ENCODE measurements at regions not wholly inside any gene's neighbourhood (a gene's known extent, or its start where the extent isn't known, plus 50 kb on each side); places are given as distances from the start of the nearest gene placed in this dataset.
"Not testable (repeated sequence)": the region's sequence is repeated elsewhere in the genome, so short reads cannot be mapped to it uniquely, and the experiment has no call there.

DNA sequence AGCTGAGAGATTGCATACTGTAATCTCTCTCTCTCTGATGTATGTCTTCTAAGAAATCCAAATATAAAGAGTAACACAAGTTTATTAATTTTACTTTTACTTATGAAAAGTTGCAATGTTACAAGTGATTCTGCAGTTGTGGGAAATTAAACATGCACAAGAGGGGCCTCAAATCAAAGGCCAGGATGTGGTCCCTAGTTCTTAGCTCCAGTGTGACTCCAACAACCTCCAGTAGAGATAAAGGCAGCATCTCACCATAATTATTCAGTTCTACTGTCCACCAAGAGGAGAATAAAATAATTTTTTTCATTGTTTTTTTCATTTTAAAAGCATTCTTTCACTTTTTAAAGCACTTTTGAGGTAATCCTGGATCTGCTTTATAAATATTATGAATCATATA, 223.3 kb downstream of the RAP2B start:
- Mint-ChIP-seq H3K27me3 (no peaks in the 10 kb centered on the region), H3K4me3 (no peak overlapping the region), H3K4me1 (no peaks in the 10 kb centered on the region), H3K36me3 (ENCODE audit: low read depth) (no peaks in the 10 kb centered on the region), H3K9me3 (ENCODE audit: low read depth) (no peaks in the 10 kb centered on the region), H3K27ac (no peak overlapping the region)
- no peak for DNase-seq
- ATAC-seq: no peak
- CTCF ChIA-PET: no interaction called here
- POLR2A ChIA-PET: no interaction called here
- intact Hi-C loops (cut with DNase I, micrococcal nuclease): no loop called here

DNA sequence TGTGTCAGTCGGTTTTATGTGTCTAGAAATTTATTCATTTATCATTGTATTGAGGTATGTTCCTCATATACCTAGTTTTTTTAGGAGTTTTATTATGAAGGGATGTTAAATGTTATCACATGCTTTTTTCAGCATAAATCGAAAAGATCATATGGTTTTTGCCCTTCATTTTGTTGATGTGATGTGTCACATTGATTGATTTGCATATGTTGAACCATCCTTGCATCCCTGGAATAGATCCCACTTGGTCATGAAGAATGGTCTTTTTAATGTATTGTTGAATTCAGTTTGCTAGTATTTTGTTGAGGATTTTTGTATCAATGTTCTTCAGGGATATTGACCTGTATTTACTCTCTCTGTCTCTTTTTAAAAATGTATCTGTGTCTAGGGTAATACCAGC, 230.3 kb downstream of the RAP2B start:
- intact Hi-C loops (cut with DNase I, micrococcal nuclease): no loop called here
- DNase-seq: no peak
- POLR2A ChIA-PET: no interaction called here
- CTCF ChIA-PET: no interaction called here
- no peak overlapping the region for H3K27ac Mint-ChIP-seq
- H3K36me3 Mint-ChIP-seq (ENCODE audit: low read depth): peaks cover 10% of the 10 kb centered on the region
- peaks cover 17% of the 10 kb centered on the region for H3K9me3 Mint-ChIP-seq (ENCODE audit: low read depth)
- no peaks in the 10 kb centered on the region for H3K4me1 Mint-ChIP-seq
- H3K27me3 Mint-ChIP-seq: peaks cover 2% of the 10 kb centered on the region
- ATAC-seq: no peak
- H3K4me3 Mint-ChIP-seq: no peak overlapping the region

DNA sequence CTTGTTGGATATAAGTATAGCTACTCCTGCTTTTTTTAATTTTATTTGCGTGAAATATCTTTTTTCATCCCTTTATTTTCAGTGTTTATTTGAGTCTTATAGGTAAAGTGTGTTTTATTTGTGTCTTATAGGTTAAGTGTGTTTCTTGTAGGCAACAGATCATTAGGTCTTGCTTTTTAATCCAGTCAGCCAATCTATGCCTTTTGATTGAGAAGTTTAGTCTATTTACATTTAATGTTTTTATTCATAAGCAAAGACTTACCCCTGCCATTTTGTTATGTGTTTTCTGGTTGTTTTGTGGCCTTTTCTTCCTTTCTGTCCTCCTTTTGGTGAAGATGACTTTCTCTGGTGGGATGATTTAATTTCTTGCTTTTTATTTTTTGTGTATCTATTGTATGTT, 232.0 kb downstream of the RAP2B start:
- Mint-ChIP-seq H3K36me3 (ENCODE audit: low read depth) (peaks cover 10% of the 10 kb centered on the region), H3K27me3 (peaks cover 2% of the 10 kb centered on the region), H3K4me1 (peaks cover 4% of the 10 kb centered on the region), H3K27ac (no peak overlapping the region), H3K9me3 (ENCODE audit: low read depth) (peaks cover 17% of the 10 kb centered on the region), H3K4me3 (no peak overlapping the region)
- DNase-seq: no peak
- intact Hi-C loops (cut with DNase I, micrococcal nuclease): no loop called here
- ChIA-PET POLR2A (no interaction called here), CTCF (no interaction called here)
- no peak for ATAC-seq

DNA sequence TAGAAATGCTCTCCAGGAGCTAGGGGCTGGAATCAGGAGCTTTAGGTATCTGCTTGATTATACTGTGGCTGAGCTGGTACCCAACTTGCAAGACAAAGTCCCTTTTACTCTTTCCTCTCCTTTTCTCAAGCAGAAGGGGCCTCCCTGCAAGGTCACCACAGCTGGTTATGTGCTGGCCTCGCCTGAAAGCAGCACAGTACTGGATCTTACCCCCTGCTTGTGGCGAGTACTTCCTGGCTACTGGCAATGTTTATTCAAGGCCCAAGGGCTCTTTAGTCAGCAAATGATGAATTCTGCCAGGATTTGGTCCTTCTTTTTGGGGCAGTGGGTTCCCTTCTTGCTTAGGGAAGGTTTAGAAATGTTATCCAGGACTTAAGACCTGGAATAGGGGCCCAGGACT, 234.6 kb downstream of the RAP2B start:
- CTCF ChIA-PET: no interaction called here
- H3K27ac Mint-ChIP-seq: no peak overlapping the region
- ATAC-seq (no peak), DNase-seq (no peak)
- H3K4me3 Mint-ChIP-seq: no peak overlapping the region
- POLR2A ChIA-PET: no interaction called here
- peaks cover 21% of the 10 kb centered on the region for H3K4me1 Mint-ChIP-seq
- H3K36me3 Mint-ChIP-seq (ENCODE audit: low read depth): peaks cover 10% of the 10 kb centered on the region
- peaks cover 2% of the 10 kb centered on the region for H3K27me3 Mint-ChIP-seq
- intact Hi-C loops (cut with DNase I, micrococcal nuclease): no loop called here
- peaks cover 17% of the 10 kb centered on the region for H3K9me3 Mint-ChIP-seq (ENCODE audit: low read depth)

DNA sequence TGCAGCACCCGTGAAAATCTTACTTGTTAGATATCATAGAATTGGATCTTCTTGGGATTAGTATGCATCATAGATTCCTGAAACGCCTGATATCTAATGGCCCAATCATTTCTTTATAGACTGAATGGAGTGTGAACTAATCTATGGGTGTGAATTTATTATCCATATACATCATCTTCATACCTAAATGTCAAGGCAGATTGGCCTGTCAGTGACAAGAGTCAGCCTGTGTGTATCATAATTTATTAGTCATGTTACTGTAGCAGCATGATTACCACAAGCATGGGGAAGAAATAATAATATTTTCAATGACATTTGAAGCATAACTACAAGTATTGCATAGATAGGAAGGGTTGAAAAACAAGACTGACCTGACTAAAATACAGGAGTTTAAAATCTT, 235.8 kb downstream of the RAP2B start:
- DNase-seq (no peak), ATAC-seq (no peak)
- H3K27ac Mint-ChIP-seq: no peak overlapping the region
- H3K4me1 Mint-ChIP-seq: peaks cover 21% of the 10 kb centered on the region
- no peak overlapping the region for H3K4me3 Mint-ChIP-seq
- CTCF ChIA-PET: no interaction called here
- peaks cover 2% of the 10 kb centered on the region for H3K27me3 Mint-ChIP-seq
- H3K36me3 Mint-ChIP-seq (ENCODE audit: low read depth): peaks cover 8% of the 10 kb centered on the region
- POLR2A ChIA-PET: no interaction called here
- H3K9me3 Mint-ChIP-seq (ENCODE audit: low read depth): peaks cover 11% of the 10 kb centered on the region
- intact Hi-C loops (cut with DNase I, micrococcal nuclease): no loop called here

DNA sequence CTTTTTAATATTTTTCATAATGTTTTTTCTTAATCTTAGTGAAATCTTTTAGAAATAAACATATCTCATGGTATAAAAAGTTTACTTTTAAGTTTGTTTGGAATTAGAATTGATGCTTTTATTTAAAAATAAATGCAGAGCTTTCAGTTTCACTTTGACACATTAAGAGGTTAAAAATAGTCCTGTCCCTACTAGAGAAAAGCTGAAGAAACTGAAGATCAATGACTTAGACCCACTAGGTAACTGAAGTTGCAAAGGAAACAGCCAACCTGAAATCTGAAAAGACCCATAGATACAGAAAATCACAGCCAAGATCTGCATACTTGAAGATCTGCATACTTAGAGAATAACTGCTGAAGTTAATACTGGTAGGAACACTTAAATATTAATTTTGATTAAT, 237.6 kb downstream of the RAP2B start:
- Mint-ChIP-seq H3K9me3 (ENCODE audit: low read depth) (peaks cover 3% of the 10 kb centered on the region), H3K36me3 (ENCODE audit: low read depth) (peaks cover 3% of the 10 kb centered on the region), H3K4me3 (no peak overlapping the region), H3K27me3 (no peaks in the 10 kb centered on the region), H3K27ac (no peak overlapping the region), H3K4me1 (peaks cover 21% of the 10 kb centered on the region)
- ATAC-seq (peak; percentile 61), DNase-seq (no peak)
- POLR2A ChIA-PET: no interaction called here
- CTCF ChIA-PET: interaction anchor here (0.6 to 0.7 kb wide), 3 partner anchors 145 to 294 kb away, joined by 3 to 5 read pairs (median 3); no protein-coding TSS in a partner anchor
- intact Hi-C loops (cut with DNase I, micrococcal nuclease): no loop called here

DNA sequence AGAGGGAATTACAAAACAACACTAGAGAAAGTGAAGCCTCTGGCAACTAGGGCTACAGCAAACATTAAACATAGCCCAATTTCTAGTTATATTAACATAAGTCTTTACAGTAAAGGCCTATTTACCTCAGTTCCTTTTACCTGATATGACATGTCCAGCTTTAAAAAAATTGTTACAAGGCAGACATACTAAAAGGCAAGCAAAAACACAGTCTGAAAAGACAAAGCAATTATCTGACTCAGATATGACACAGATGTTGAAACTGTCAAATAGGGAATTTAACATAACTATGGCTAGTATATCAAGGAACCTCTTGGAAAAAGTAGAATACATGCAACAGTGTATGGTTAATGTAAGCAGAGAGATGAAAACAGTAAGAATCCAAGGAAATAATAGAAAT, 238.6 kb downstream of the RAP2B start:
- DNase-seq (no peak), ATAC-seq (no peak)
- no peak overlapping the region for H3K4me3 Mint-ChIP-seq
- CTCF ChIA-PET: interaction anchor here (1.6 kb wide), 1 partner anchor 17 kb away, joined by 5 read pairs; no protein-coding TSS in a partner anchor
- no peaks in the 10 kb centered on the region for H3K9me3 Mint-ChIP-seq (ENCODE audit: low read depth)
- POLR2A ChIA-PET: no interaction called here
- intact Hi-C loops (cut with DNase I, micrococcal nuclease): no loop called here
- no peak overlapping the region for H3K27ac Mint-ChIP-seq
- no peaks in the 10 kb centered on the region for H3K27me3 Mint-ChIP-seq
- peaks cover 2% of the 10 kb centered on the region for H3K36me3 Mint-ChIP-seq (ENCODE audit: low read depth)
- peaks cover 21% of the 10 kb centered on the region for H3K4me1 Mint-ChIP-seq

DNA sequence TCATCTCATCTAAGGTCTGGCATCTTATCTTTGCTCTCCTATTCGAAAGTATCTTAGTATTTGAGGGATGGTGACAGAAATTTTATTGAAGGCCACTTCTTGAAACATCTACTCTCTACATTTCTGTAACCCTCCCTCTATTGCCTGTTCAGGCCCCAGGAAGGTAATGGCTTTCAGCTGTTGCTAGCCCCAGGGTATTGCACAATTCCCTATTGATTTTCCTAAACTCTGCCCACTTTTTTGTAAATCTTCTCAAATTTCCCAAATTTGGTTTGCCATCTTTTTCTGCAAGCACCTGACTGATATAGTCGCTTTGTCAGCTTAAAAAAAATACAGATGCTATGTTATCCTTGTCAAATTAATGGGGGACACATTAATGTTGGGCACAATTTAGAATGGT, 242.1 kb downstream of the RAP2B start:
- H3K4me1 Mint-ChIP-seq: peaks cover 16% of the 10 kb centered on the region
- H3K27ac Mint-ChIP-seq: no peak overlapping the region
- no peaks in the 10 kb centered on the region for H3K36me3 Mint-ChIP-seq (ENCODE audit: low read depth)
- H3K9me3 Mint-ChIP-seq (ENCODE audit: low read depth): no peaks in the 10 kb centered on the region
- DNase-seq: no peak
- POLR2A ChIA-PET: no interaction called here
- H3K4me3 Mint-ChIP-seq: no peak overlapping the region
- no peak for ATAC-seq
- H3K27me3 Mint-ChIP-seq: no peaks in the 10 kb centered on the region
- CTCF ChIA-PET: no interaction called here
- intact Hi-C loops (cut with DNase I, micrococcal nuclease): no loop called here

DNA sequence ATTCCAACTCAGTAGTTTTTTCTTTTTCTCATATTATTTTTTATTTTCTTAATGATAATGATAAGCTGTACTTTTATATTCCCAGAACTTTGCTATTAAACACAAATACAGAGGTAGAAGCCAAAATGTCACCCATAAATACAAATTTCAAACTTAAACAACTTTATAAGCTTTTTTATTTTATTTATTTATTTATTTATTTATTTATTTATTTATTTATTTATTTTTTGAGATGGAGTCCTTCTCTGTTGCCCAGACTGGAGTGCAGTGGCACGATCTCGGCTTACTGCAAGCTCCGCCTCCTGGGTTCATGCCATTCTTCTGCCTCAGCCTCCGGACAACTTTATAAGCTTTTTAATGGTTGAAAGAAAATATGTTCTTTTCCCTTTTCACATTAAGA, 243.3 kb downstream of the RAP2B start:
- H3K27ac Mint-ChIP-seq; intact Hi-C loops (cut with DNase I, micrococcal nuclease); POLR2A ChIA-PET; H3K9me3 Mint-ChIP-seq (ENCODE audit: low read depth); H3K36me3 Mint-ChIP-seq (ENCODE audit: low read depth); H3K4me3 Mint-ChIP-seq; ATAC-seq; CTCF ChIA-PET; DNase-seq; H3K27me3 Mint-ChIP-seq: not testable (repeated sequence)
- H3K4me1 Mint-ChIP-seq: peaks cover 11% of the 10 kb centered on the region

DNA sequence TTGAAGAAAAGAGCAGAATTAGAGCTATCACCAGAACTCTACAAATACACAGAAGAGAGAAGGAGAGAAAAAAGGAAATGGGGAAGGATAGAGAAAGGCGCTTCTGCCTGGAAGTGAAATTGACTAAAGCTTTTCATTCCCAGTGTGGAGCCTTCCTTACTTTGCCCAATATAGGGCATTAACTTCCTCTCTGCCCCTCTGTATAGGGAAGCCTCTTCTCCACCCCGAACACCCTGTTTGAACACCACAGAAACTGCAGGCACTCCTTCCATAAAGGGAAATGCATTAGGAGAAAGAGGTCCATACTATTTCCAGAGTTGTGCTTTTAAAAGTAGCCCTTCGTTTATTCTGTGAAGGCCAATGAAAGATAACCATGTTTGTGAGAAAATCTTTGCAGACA, 248.5 kb downstream of the RAP2B start:
- DNase-seq (no peak), ATAC-seq (no peak)
- ChIA-PET CTCF (interaction anchor here (0.6 to 1.4 kb wide), 2 partner anchors 355 to 431 kb away, joined by 3 read pairs; no protein-coding TSS in a partner anchor), POLR2A (no interaction called here)
- Mint-ChIP-seq H3K4me1 (peaks cover 11% of the 10 kb centered on the region), H3K9me3 (ENCODE audit: low read depth) (no peaks in the 10 kb centered on the region), H3K4me3 (no peak overlapping the region), H3K27ac (no peak overlapping the region), H3K27me3 (no peaks in the 10 kb centered on the region), H3K36me3 (ENCODE audit: low read depth) (no peaks in the 10 kb centered on the region)
- intact Hi-C loops (cut with DNase I, micrococcal nuclease): no loop called here

DNA sequence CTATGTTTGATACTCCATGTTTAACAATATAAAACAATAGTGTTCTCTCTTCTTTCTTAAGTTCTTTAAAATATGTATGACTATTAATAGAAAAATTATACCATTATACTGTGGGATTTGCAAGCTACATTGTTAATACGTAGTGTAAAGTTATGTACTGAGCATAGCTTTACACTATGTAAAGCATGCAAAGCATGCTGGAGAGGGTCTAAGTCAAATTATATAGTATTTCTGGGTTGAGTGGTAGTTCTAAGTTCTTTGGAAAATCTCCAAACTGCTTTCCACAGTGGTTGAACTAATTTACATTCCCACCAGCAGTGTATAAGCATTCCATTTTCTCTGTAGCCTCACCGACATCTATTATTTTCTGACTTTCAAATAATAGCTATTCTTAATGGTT, 253.0 kb downstream of the RAP2B start:
- CTCF ChIA-PET: no interaction called here
- Mint-ChIP-seq H3K27ac (no peak overlapping the region), H3K36me3 (ENCODE audit: low read depth) (peaks cover 3% of the 10 kb centered on the region), H3K9me3 (ENCODE audit: low read depth) (peaks cover 12% of the 10 kb centered on the region), H3K4me3 (no peak overlapping the region), H3K27me3 (no peaks in the 10 kb centered on the region), H3K4me1 (peaks cover 7% of the 10 kb centered on the region)
- no peak for ATAC-seq
- DNase-seq: no peak
- POLR2A ChIA-PET: no interaction called here
- intact Hi-C loops (cut with DNase I, micrococcal nuclease): no loop called here

DNA sequence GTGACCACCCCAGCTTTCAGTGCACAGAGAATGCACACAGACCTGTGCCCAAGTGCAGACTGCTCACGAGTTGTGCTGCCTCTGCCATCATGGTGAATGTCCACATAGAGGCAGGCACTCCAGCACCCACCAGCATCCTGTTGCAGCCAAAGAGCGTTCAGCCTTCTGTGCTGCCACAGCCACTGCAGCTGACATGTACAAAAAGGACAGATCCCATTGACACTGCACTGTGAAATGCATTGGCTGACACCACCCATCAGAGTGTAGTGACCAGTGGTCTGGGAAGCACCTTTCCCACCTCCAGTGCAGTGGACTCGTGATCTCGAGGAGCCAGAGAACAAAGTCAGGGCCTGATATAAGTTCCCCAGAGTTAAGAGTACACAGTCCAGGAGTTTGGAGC, 260.3 kb downstream of the RAP2B start:
- Mint-ChIP-seq H3K27ac (no peak overlapping the region), H3K9me3 (ENCODE audit: low read depth) (peaks cover 39% of the 10 kb centered on the region), H3K4me1 (no peaks in the 10 kb centered on the region), H3K4me3 (no peak overlapping the region), H3K36me3 (ENCODE audit: low read depth) (peaks cover 10% of the 10 kb centered on the region), H3K27me3 (no peaks in the 10 kb centered on the region)
- intact Hi-C loops (cut with DNase I, micrococcal nuclease): no loop called here
- DNase-seq (no peak), ATAC-seq (no peak)
- ChIA-PET POLR2A (no interaction called here), CTCF (no interaction called here)

DNA sequence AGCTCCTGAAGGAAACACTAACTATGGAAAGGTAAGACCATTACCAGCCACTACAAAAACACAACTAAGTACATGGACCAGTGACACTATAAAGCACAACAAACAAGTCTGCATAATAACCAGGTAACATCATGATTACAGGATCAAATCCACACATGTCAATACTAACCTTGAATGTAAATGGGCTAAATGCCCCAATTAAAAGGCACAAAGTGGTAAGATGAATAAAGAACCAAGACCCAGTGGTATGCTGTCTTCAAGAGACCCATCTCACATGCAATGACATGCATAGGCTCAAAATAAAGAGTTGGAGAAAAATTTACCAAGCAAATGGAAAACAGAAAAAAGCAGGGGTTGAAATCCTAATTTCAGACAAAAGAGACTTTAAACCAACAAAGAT, 261.8 kb downstream of the RAP2B start:
- POLR2A ChIA-PET; DNase-seq; H3K27me3 Mint-ChIP-seq; H3K4me3 Mint-ChIP-seq; H3K4me1 Mint-ChIP-seq; H3K27ac Mint-ChIP-seq; ATAC-seq; intact Hi-C loops (cut with DNase I, micrococcal nuclease): not testable (repeated sequence)
- peaks cover 10% of the 10 kb centered on the region for H3K36me3 Mint-ChIP-seq (ENCODE audit: low read depth)
- H3K9me3 Mint-ChIP-seq (ENCODE audit: low read depth): peaks cover 35% of the 10 kb centered on the region
- CTCF ChIA-PET: interaction anchor here (1.0 kb wide), 1 partner anchor 17 kb away, joined by 3 read pairs; no protein-coding TSS in a partner anchor

All from activated CD4-positive, alpha-beta T cell treated with anti-CD3 and anti-CD28 coated beads for 36 hours (primary cell).